GM18907 (cell line): ENCODE measurements at regions not wholly inside any gene's neighbourhood (a gene's known extent, or its start where the extent isn't known, plus 50 kb on each side); places are given as distances from the start of the nearest gene placed in this dataset.
"Not testable (repeated sequence)": the region's sequence is repeated elsewhere in the genome, so short reads cannot be mapped to it uniquely, and the experiment has no call there.

Source experiments
- ATAC-seq: cut with Tn5 transposase; IDR thresholded peaks from one replicate; pipeline ENCODE4 v1.9.1; 2021; ENCODE audit warnings: mild to moderate bottlenecking, moderate library complexity; ENCODE audit not compliant: unreplicated experiment

DNA sequence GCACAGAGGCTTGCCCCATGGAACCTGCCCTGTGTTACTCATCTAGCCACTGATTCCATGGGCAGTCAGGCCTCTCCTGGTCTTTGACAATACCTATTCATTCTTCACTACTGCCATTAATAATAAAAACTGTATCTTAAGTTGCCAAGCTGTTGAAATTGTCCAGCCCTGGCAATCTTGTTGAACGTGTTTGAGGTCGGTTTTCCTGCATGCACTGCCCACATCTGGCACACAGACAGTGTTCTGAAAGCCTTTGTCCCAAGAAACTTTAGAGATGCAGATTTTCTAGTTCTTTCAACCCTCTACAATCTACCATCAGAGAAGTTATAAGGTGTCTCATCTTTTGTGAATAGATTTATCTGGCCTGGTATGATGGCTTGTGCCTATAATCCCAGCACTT is 567.2 kb upstream of the NECTIN3 start:
- no peak for ATAC-seq

- ATAC-seq, result no peak
These were observed 566.7 kb upstream of the NECTIN3 start for GRCh38 chr3:110504901-110505300.

DNA sequence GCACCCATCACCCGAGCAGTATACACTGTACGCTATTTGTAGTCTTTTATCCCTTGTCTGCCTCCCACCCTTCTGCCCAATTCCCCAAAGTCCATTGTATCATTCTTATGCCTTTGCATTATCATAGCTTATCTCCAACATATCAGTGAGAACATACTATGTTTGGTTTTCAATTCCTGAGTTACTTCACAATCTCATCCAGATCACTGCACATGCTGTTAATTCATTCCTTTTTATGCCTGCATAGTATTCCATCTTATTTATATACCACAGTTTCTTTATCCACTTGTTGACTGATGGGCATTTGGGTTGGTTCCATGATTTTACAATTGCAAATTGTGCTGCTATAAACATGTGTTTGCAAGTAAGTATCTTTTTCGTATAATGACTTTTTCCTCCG is 564.7 kb upstream of the NECTIN3 start:
- ATAC-seq, result no peak

GRCh38 chr3:110507570-110507969 is 564.0 kb upstream of the NECTIN3 start:
- ATAC-seq, result not testable (repeated sequence)

- no peak for ATAC-seq
These were observed 558.7 kb upstream of the NECTIN3 start for GRCh38 chr3:110512961-110513360.

GRCh38 chr3:110518031-110518430 is 553.6 kb upstream of the NECTIN3 start:
- ATAC-seq, result no peak

- ATAC-seq, result no peak
These were observed 552.5 kb upstream of the NECTIN3 start for GRCh38 chr3:110519071-110519470.

GRCh38 chr3:110521019-110521418 is 550.6 kb upstream of the NECTIN3 start:
- ATAC-seq, result no peak

GRCh38 chr3:110525558-110526064 is 546.0 kb upstream of the NECTIN3 start:
- ATAC-seq, result not testable (repeated sequence)

GRCh38 chr3:110526777-110527727 is 544.6 kb upstream of the NECTIN3 start:
- ATAC-seq, result no peak

GRCh38 chr3:110528305-110529121 is 543.1 kb upstream of the NECTIN3 start:
- ATAC-seq, result no peak

DNA sequence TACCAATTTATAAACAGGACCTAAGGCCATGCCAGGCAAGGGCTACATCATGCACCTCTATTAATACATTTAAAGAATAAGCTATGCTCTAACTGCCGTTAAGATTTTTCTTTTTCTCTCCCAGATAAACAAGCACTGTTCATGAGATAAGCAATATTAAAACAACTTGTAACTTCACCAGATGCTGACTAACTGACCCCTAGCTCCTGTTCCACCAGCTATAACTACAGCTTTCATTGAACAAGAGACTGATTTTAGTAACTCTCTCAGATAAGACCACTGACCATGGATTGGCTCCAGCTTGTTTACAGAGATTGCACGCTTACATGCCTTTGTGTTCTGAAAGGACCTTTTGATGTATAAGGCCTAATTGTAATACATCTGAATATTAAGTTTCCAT is 540.7 kb upstream of the NECTIN3 start:
- no peak for ATAC-seq

DNA sequence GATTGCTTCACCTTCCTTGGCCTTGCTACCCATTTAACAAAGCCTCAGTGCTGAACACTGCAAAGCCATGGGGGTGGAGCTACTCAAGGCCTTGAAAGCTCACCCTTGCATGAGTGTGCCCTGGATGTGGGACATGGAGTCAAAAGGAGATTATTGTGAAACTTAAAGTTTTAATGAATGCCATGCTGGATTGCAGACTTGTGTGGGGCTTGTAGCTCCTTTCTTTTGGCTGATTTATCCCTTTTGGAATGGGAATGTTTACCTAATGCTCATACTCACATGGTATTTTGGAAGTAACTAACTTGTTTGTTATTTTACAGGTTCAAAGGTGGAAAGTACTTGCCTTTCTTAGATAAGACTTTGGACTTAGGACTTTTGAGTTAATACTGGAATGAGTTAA is 538.5 kb upstream of the NECTIN3 start:
- no peak for ATAC-seq

DNA sequence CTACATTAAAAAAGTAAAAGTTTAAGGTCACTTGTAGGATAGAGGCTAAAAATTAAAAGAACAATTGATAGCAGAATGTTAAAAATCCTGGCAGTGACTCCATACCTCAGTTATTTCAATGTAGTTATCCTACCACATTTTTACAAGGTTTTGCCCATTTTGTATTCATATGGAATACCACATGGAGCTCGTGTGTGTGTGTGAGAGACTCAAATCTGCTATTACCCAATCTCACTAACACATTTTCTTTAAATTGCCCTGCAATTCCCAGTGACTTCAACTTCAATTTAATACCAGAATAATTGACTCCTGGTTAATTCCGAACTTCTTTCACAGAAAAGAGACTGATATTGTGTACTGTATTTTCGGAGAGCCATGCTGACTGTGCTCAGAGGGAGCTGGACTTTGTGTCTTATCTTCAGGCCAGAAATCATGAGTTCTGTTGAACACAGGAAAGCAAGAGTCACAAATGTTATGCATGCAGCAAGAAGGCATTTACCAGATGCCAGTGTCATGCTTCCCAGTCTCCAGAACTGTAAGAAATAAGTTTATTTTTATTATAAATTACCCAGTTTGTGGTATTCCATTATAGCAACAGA is 529.0 kb upstream of the NECTIN3 start:
- ATAC-seq, result no peak

GRCh38 chr3:110544730-110545129 is 526.9 kb upstream of the NECTIN3 start:
- ATAC-seq, result no peak

DNA sequence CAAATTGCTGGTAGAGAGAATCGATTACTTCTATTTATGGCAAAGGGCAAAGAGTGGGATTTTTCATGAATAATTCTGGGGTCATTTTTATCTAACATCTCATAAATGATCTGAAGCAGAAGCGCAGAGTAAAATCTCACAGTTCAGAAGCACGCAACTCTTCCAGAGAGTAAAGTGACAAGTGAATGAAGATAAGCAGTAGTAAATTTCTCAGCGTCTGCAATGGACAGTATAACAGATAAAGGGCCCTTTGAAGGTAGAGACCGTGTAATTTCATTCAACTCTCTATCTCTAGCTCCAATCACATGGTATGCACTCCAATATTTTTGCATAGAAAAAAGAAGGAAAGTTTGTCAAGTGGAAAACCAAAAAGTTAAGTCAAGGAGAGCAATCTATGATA is 521.1 kb upstream of the NECTIN3 start:
- ATAC-seq, result no peak

GRCh38 chr3:110562621-110563020 is 509.0 kb upstream of the NECTIN3 start:
- ATAC-seq, result no peak

DNA sequence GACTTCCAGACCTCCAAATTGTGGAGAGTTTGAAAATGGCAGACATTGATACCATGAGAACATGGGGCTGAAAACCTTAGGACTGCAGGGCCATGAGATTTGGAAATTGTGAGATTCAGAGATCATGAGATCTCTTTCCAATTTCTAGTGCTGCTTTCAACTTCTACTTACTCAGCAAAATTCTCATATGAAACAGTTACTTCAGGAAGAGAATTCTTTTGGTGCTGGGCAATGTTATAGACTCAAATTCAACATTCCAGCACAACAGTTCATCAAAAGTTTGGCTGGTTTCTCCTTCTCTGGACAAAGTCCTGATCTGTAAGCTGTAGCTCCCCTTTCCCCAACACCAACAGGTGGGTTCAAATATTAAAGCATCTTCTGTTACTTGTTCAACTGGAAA is 506.9 kb upstream of the NECTIN3 start:
- no peak for ATAC-seq

- ATAC-seq, result no peak
These were observed 504.6 kb upstream of the NECTIN3 start for GRCh38 chr3:110567029-110567428.

- peak; percentile 84 for ATAC-seq
These were observed 503.4 kb upstream of the NECTIN3 start for GRCh38 chr3:110568246-110568645.

DNA sequence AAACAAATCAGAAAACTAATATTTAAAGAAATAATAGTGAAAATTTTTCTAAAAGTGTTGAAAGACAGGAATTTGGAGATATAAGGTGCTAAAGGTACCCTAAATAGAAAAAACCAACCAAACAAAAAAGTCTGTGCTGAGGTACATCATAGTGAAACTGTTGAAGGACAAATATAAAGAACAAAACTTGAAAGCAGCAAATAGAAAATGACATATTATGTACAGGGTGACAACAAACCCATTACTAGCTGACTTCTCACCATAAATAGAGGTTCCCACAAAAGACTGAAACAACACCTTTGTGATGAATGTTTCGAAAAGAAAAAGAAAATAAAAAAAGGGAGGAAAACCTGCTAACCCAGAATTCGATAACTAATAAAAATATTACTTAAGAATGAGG is 502.5 kb upstream of the NECTIN3 start:
- no peak for ATAC-seq
